Kidney glomerular epithelial cell (primary cell): ENCODE measurements at regions not wholly inside any gene's neighbourhood (a gene's known extent, or its start where the extent isn't known, plus 50 kb on each side); places are given as distances from the start of the nearest gene placed in this dataset.
A peak's percentile ranks its signal among the peaks of the same experiment; 100 is the strongest.
"Not testable (repeated sequence)": the region's sequence is repeated elsewhere in the genome, so short reads cannot be mapped to it uniquely, and the experiment has no call there.

Experiments used
- DNase-seq: peaks from one replicate; lab custom pipeline; 2025; lab: John Stamatoyannopoulos, UW

GRCh38 chr15:91414124-91414523 lies 314.1 kb downstream of the SV2B start:
- DNase-seq = no peak

GRCh38 chr15:91415258-91415657 lies 315.2 kb downstream of the SV2B start:
- not testable (repeated sequence) for DNase-seq

GRCh38 chr15:91420689-91421088 lies 320.6 kb downstream of the SV2B start:
- DNase-seq = no peak

GRCh38 chr15:91422797-91423196 lies 322.7 kb downstream of the SV2B start:
- DNase-seq = no peak

- DNase-seq = no peak
These were observed 323.9 kb downstream of the SV2B start for GRCh38 chr15:91424001-91424400.

- DNase-seq = peak; percentile 19
These were observed 326.4 kb downstream of the SV2B start for GRCh38 chr15:91426412-91426811.

GRCh38 chr15:91429973-91430372 lies 329.9 kb downstream of the SV2B start:
- DNase-seq = no peak

GRCh38 chr15:91431041-91431715 lies 331.1 kb downstream of the SV2B start:
- no peak for DNase-seq

- DNase-seq = no peak
These were observed 335.1 kb downstream of the SV2B start for GRCh38 chr15:91435113-91435512.

GRCh38 chr15:91444656-91445055 lies 344.6 kb downstream of the SV2B start:
- no peak for DNase-seq

GRCh38 chr15:91445695-91446228 lies 345.7 kb downstream of the SV2B start:
- DNase-seq = no peak

GRCh38 chr15:91447991-91448644 lies 348.1 kb downstream of the SV2B start:
- DNase-seq = no peak

- DNase-seq = not testable (repeated sequence)
These were observed 353.3 kb downstream of the SV2B start for GRCh38 chr15:91453376-91453775.

GRCh38 chr15:91456251-91456718 lies 356.2 kb downstream of the SV2B start:
- no peak for DNase-seq

- DNase-seq = no peak
These were observed 356.9 kb downstream of the SV2B start for GRCh38 chr15:91456921-91457320.

- no peak for DNase-seq
These were observed 361.3 kb downstream of the SV2B start for GRCh38 chr15:91461377-91461776.

GRCh38 chr15:91465086-91465485 lies 365.0 kb downstream of the SV2B start:
- no peak for DNase-seq

GRCh38 chr15:91465696-91466095 lies 365.6 kb downstream of the SV2B start:
- DNase-seq = no peak

- no peak for DNase-seq
These were observed 369.0 kb downstream of the SV2B start for GRCh38 chr15:91468871-91469580.

- DNase-seq = no peak
These were observed 369.8 kb downstream of the SV2B start for GRCh38 chr15:91469632-91470567.

GRCh38 chr15:91471468-91471867 lies 371.4 kb downstream of the SV2B start:
- DNase-seq = no peak

- no peak for DNase-seq
These were observed 372.3 kb downstream of the SV2B start for GRCh38 chr15:91472316-91472756.
